ENCODE measurements at regions not wholly inside any gene's neighbourhood (a gene's known extent, or its start where the extent isn't known, plus 50 kb on each side); places are given as distances from the start of the nearest gene placed in this dataset.

DNA sequence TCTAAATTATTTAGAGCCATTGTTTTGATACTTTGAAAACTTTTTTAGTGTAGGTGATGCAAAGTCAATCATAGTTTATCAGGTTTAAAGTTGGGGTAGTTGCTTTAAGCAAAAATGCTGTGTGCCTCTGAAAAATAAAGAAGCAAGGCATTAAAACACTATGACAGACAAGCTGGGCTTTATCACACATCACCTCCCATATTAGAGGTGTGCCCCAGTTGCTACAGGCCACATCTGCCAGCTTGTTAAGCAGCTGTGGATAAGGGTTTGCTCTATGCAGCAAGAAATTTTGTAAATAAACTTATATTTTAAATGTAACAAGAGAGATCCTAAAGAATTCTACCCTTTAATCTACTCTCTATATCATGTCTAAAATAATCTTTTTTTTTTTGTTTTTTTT lies 255.8 kb downstream of the B3GLCT start:
- Histone ChIP-seq H3K4me1 (no peaks in the 10 kb centered on the region), H3K36me3 (no peaks in the 10 kb centered on the region), H3K27ac (no peak overlapping the region), H3K4me3 (no peak overlapping the region), H3K9me3 (peaks cover 0 to 7% of the 10 kb centered on the region in 2 donors), H3K27me3 (no peaks in the 10 kb centered on the region)
- no peak for DNase-seq (ENCODE audit: low spot score in 2 of 2)
- intact Hi-C loops (cut with DNase I; ENCODE audit: low total_unique reads) = no loop called here
- TF ChIP-seq CTCF (IDR thresholded peaks at IDR 0.05) (no peak), POLR2A (IDR thresholded peaks at IDR 0.05) (no peak), POLR2AphosphoS5 (IDR thresholded peaks at IDR 0.05) (no peak)

DNA sequence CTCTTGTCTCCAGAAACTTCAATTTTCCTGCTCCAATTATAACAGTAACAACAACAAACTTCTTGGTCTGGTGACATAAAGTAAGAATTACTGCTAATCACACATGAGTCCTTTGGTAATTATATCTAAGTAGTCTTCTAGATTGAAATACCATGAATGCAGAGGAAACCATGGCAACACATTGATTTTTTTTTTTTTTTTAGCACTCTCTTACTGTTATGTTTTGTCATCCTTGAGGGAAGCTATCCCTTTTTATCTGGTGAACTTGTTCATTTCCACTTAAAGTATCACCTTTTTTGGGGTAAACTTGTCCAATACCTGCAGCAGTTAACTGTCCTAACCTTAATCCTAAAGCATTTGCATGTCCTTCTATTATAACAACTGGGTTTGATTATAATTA lies 256.3 kb downstream of the B3GLCT start:
- no peak overlapping the region for H3K4me3 ChIP-seq
- DNase-seq (ENCODE audit: low spot score in 2 of 2) = no peak
- TF ChIP-seq POLR2AphosphoS5 (IDR thresholded peaks at IDR 0.05) (no peak), CTCF (IDR thresholded peaks at IDR 0.05) (no peak), POLR2A (IDR thresholded peaks at IDR 0.05) (no peak)
- no peaks in the 10 kb centered on the region for H3K27me3 ChIP-seq
- no peak overlapping the region for H3K27ac ChIP-seq
- H3K9me3 ChIP-seq = peaks cover 0 to 7% of the 10 kb centered on the region in 2 donors
- no peaks in the 10 kb centered on the region for H3K4me1 ChIP-seq
- no peaks in the 10 kb centered on the region for H3K36me3 ChIP-seq
- intact Hi-C loops (cut with DNase I; ENCODE audit: low total_unique reads) = no loop called here

DNA sequence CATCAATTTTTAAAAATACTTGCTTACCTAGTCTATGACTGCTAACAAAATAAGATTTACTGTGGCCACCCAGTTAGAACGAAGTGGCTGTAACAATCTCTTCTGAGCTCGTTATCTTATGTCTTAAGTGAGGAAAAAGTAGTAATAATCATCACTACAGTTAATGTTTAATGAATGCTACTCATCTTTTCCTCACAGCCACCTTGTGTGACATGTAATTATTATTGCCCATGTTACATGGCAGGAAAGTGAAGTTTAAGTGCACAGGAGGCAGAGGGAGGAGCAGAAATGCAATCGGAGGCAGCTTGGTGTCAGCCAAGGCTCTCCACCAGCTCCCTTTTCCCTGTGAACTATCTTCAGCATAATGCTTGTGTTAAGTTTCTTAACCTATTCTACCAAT lies 260.3 kb downstream of the B3GLCT start:
- H3K9me3 ChIP-seq = peaks cover 0 to 7% of the 10 kb centered on the region in 2 donors
- H3K27ac ChIP-seq = no peak overlapping the region
- H3K4me3 ChIP-seq = no peak overlapping the region
- intact Hi-C loops (cut with DNase I; ENCODE audit: low total_unique reads) = no loop called here
- no peaks in the 10 kb centered on the region for H3K27me3 ChIP-seq
- TF ChIP-seq POLR2A (IDR thresholded peaks at IDR 0.05) (no peak), CTCF (IDR thresholded peaks at IDR 0.05) (no peak)
- DNase-seq (ENCODE audit: low spot score in 2 of 2) = no peak
- no peaks in the 10 kb centered on the region for H3K4me1 ChIP-seq
- H3K36me3 ChIP-seq = no peaks in the 10 kb centered on the region

GRCh38 chr13:31461923-31462322 lies 262.1 kb downstream of the B3GLCT start:
- Histone ChIP-seq H3K9me3 (peaks cover 0 to 7% of the 10 kb centered on the region in 2 donors), H3K4me3 (no peak overlapping the region), H3K27ac (no peak overlapping the region), H3K4me1 (no peaks in the 10 kb centered on the region), H3K27me3 (no peaks in the 10 kb centered on the region), H3K36me3 (no peaks in the 10 kb centered on the region)
- intact Hi-C loops (cut with DNase I; ENCODE audit: low total_unique reads) = no loop called here
- no peak for TF ChIP-seq POLR2AphosphoS5 (IDR thresholded peaks at IDR 0.05)
- DNase-seq (ENCODE audit: low spot score in 2 of 2) = no peak

GRCh38 chr13:31462766-31463165 lies 263.0 kb downstream of the B3GLCT start:
- Histone ChIP-seq H3K9me3 (peaks cover 0 to 7% of the 10 kb centered on the region in 2 donors), H3K27ac (no peak overlapping the region), H3K4me3 (no peak overlapping the region), H3K36me3 (no peaks in the 10 kb centered on the region), H3K4me1 (no peaks in the 10 kb centered on the region), H3K27me3 (no peaks in the 10 kb centered on the region)
- DNase-seq (ENCODE audit: low spot score in 2 of 2) = no peak
- TF ChIP-seq CTCF (IDR thresholded peaks at IDR 0.05) (no peak), POLR2A (IDR thresholded peaks at IDR 0.05) (no peak), POLR2AphosphoS5 (IDR thresholded peaks at IDR 0.05) (no peak)
- intact Hi-C loops (cut with DNase I; ENCODE audit: low total_unique reads) = no loop called here

All from breast epithelium (tissue), 4 donors.